CD4-positive, alpha-beta T cell treated with Interleukin-21 for 1 hour (primary cell): ENCODE measurements at regions not wholly inside any gene's neighbourhood (a gene's known extent, or its start where the extent isn't known, plus 50 kb on each side); places are given as distances from the start of the nearest gene placed in this dataset.
"Not testable (repeated sequence)": the region's sequence is repeated elsewhere in the genome, so short reads cannot be mapped to it uniquely, and the experiment has no call there.

ENCODE experiments used
- DNase-seq: peaks from one replicate; pipeline ENCODE4 v3.0.0-alpha.2; 2020

GRCh38 chr7:34401776-34402175 lies 256.2 kb upstream of the NPSR1 start:
- no peak for DNase-seq

DNA sequence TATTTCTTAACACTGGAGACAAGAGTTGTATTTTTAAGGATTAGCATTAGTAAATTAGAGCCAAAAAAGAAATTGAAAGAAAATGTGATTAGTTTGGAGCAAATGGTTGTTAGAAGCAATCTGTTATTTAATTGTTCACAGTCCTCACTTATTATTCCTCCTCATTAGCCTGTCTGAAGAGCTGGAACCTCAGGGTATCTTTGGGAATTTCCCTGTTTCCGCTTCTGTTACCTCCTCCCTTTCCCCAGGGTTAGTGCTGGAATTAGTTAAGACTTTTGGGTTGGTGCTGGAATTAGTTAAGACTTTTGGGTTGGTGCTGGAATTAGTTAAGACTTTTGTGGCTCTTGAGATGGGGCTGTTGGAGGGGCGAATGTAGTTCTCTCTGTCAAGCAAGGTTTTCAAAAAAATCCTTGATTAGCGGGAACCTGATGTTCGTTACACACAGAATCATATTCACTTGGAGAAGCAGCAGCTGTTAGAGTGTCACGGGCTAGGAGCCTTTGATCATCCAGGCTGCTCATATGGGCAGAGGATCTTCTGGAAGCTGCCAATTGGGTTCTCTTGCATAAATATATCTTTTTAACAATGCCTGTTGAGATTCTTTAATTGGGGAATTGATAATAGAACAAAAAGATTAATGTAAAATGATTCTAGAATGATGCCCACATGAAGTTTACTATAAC lies 251.0 kb upstream of the NPSR1 start:
- no peak for DNase-seq

DNA sequence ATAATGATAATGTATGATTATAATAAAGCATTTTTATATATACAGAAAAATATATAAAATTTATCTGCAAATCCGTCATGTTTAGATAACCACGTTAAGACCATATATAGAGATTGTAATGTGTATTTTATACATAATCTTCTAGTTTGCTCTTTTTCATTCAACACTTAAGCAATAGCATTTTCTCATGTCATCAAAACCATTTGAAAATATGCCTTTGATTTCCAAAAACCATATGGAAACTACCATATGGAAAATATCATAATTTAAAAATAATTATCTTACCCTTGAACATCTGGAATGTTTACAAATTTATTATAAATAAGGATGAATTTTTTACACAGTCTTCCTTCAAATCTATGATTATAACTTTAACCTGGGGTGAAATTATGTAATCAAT lies 250.4 kb upstream of the NPSR1 start:
- no peak for DNase-seq

DNA sequence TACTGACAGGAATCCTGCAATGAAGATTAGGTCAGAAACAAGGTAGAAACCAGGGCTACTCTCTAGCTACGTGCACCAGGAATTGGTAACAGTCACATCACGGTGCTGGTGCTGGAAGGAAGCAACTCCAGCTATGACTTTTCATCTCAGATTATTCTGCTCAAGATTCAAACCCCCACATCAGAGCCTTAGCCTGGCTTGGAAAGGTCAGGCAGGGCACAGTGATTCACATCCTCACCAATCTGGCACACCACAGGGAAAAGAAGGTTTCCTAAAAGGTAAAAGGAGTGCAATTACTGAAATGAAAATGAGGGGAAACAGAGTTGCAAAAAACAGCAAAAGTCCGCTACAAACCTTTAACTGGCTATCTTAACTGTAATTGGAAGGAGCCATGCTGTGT lies 240.2 kb upstream of the NPSR1 start:
- DNase-seq: no peak

- no peak for DNase-seq
These were observed 236.5 kb upstream of the NPSR1 start for GRCh38 chr7:34421526-34421925.

- no peak for DNase-seq
These were observed 232.8 kb upstream of the NPSR1 start for GRCh38 chr7:34425194-34425593.

- no peak for DNase-seq
These were observed 232.2 kb upstream of the NPSR1 start for GRCh38 chr7:34425631-34426384.

GRCh38 chr7:34430456-34430855 lies 227.6 kb upstream of the NPSR1 start:
- DNase-seq: no peak

DNA sequence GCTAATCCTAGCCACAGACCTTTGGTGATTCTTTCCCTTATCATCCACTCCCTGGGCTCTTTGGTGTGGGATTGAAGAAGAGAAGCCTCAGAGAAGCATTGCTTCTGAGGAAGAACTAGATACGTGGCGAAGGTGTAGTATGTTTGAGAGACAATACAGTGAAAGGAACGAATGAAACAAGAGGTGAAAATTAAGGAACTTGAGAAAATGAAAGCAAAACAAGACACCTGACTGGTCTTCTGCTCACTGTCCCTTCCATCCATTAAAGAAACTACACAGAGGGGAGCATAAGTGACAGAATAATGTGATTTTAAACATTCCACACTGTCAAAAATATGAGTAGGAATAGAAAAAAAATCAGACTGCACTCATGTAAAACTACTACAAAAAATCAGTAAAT lies 219.6 kb upstream of the NPSR1 start:
- no peak for DNase-seq

- DNase-seq: no peak
These were observed 212.4 kb upstream of the NPSR1 start for GRCh38 chr7:34445653-34446052.

DNA sequence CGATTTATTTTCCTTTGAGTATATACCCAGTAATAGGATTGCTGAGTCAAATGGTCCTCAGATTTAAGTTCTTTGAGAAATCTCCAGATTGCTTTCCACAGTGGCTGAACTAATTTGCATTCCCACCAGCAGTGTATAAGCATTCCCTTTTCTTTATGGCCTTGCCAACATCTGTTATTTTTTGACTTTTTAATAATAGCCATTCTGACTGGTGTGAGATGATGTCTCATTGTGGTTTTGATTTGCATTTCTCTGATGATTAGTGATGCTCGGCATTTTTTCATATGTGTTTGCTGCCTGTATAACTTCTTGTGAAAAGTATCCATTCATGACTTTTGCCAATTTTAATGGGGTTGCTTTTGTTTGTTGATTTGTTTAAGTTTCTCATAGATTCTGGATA lies 209.5 kb upstream of the NPSR1 start:
- DNase-seq: not testable (repeated sequence)

DNA sequence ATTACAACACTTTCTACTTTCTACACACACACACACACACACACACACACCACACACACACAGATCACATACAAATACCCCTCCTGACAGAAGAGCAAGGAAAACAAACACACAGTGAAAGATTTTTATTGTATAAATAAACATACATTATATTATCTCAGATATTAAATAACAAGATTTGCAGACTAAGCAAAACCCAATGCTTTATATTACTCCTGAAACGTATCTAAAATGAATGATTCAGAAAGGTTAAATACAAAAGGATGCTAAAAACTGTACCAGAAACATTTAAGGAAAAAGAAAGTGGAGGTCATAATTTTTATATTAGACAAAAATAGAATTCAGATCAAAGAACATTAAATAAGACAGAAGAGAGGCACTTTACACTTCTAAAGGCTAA lies 208.3 kb upstream of the NPSR1 start:
- no peak for DNase-seq

DNA sequence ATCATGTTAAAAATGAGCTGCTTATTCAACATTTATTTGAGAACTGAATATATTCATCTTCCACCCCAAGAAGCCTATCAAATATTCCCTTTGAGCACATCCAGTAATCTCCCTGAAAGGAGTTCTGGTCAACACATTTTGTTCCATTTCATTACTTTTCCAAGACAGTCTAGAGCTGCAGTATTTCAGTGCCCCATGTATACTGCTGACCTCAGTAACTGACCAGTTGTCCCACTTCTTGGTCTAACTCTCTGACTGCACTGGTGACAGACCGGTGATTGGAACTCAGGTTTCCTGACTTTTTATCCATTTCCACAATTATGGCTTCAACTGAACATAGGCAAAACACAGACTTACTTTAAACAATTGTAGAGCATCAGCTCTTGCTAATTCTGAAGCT lies 206.8 kb upstream of the NPSR1 start:
- no peak for DNase-seq

- DNase-seq: no peak
These were observed 206.1 kb upstream of the NPSR1 start for GRCh38 chr7:34451923-34452322.

DNA sequence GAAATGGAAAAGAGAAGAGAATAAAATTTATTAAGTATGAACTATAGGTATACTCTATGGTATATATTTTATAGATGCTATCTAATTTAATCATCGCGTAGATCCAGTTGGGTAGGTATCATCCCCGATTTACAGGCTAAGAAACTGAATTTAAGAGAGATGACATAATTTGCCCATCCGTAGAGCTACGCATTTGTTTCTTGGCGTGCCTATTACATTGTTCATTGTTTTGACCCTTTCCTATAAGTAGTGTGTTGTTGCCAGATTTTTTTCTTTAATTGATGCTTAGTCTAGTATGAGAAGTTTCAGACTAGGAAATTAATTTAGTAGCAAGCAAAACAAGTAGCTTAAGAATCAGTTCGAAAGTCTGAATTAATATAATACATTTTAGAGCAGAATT lies 205.7 kb upstream of the NPSR1 start:
- no peak for DNase-seq

GRCh38 chr7:34453150-34453549 lies 204.9 kb upstream of the NPSR1 start:
- DNase-seq: no peak

- DNase-seq: no peak
These were observed 203.6 kb upstream of the NPSR1 start for GRCh38 chr7:34454381-34454780.

- no peak for DNase-seq
These were observed 200.7 kb upstream of the NPSR1 start for GRCh38 chr7:34457329-34457728.

DNA sequence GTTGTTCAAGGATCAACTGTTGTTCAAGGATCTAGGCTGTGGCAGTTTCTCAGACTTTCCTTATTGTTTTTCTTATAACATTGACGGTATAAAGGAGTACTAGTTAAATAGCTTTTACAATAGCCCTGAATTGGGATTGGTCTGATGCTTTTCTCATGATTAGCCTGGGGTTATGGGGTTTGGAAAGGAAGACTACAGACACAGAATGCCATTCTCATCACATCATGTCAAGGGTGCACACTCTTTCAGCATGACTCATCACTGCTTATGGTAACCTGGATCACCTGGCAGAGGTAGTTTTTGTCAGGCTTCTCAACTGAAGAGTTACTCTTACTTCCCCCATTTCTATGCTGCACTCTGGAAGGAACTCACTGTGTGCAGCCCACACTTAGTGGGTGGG lies 194.2 kb upstream of the NPSR1 start:
- no peak for DNase-seq

DNA sequence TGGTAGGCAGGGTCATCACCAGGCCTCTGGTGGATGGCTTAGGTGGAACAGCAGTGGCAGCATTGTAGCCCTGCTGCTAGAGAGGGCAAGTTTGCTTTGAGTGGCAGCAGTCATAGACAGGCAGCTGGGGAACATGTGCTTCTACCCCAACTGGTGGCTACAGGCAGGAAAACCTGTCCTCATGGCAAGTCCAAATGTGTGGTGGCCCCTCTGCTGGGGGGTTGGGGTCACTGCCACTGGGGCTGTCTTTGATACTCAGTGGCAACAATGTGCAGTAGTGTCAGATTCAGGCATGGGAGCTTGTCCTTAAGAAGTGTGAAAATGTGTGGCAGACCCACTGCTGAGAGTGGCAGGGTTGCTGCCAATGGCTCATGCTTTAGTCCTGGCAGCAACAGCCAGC lies 186.2 kb upstream of the NPSR1 start:
- no peak for DNase-seq

GRCh38 chr7:34486371-34486770 lies 171.6 kb upstream of the NPSR1 start:
- no peak for DNase-seq

- no peak for DNase-seq
These were observed 170.5 kb upstream of the NPSR1 start for GRCh38 chr7:34487391-34488115.

GRCh38 chr7:34488766-34489165 lies 169.3 kb upstream of the NPSR1 start:
- no peak for DNase-seq

- DNase-seq: no peak
These were observed 166.1 kb upstream of the NPSR1 start for GRCh38 chr7:34491899-34492298.
